K562 (cell line): ENCODE measurements at regions not wholly inside any gene's neighbourhood (a gene's known extent, or its start where the extent isn't known, plus 50 kb on each side); places are given as distances from the start of the nearest gene placed in this dataset.

ENCODE experiments used
- ATAC-seq: fragments of 200-7000 bp; cut with Tn5 transposase; 3 replicates; pipeline ENCODE4 v1.9.1; 2020; ENCODE audit warnings: moderate library complexity
- BruUV-seq: library from RNA; stranded (reverse); fragments of 400-500 nt; replicated peaks from 2 replicates; lab custom pipeline; 2021; lab: Mats Ljungman, UMichigan
- CTCF ChIA-PET: fragments of 300-600 bp; formaldehyde crosslinking; extraction: SDS; loops from one replicate; lab custom pipeline; 2021; ENCODE audit warnings: low intra/inter-chr PET ratio; lab: Yijun Ruan, JAX
- POLR2A ChIA-PET: fragments of 300-600, 350-650 bp; sonication (Branson Sonifier 250); formaldehyde crosslinking; extraction: SDS; loops from one replicate; lab custom pipeline; 2021; ENCODE audit warnings: antibody characterized with exemption, inconsistent platforms; lab: Yijun Ruan, JAX
- DNase-seq, 4 experiments: peaks; one replicate each; pipeline versions ENCODE4 v3.0.0 to v3.0.0-alpha.2; 2011 to 2018; ENCODE audit warnings: low spot score in 3 of 4, mixed read lengths in 3 of 4; ENCODE audit errors: extremely low read depth in 1 of 4
- FAIRE-seq: peaks from 2 replicates; lab custom pipeline; 2011; peaks lifted over from hg19 to GRCh38; lab: Jason Lieb, UNC
- H2AFZ ChIP-seq: 2 replicates; pipeline ENCODE4 v1.6.0; 2011; ENCODE audit warnings: low read depth, low read length, control low read depth, inconsistent platforms
- H3K27ac ChIP-seq: fragments of 200-600 bp; 3 replicates; pipeline ENCODE4 v1.8.0; 2011; ENCODE audit warnings: low read depth, mild to moderate bottlenecking, control low read depth, inconsistent platforms, low read length, moderate library complexity, mixed read lengths; ENCODE audit errors: extremely low read depth
- H3K27me3 ChIP-seq, 2 experiments: fragments of 300-600 bp in 1 of 2; 2 replicates in 1 of 2; 3 replicates in 1 of 2; pipeline versions ENCODE4 v1.6.0 to v1.8.0; 2011; ENCODE audit warnings: inconsistent platforms in 2 of 2, low read length in 2 of 2, mild to moderate bottlenecking in 1 of 2, mixed read lengths in 1 of 2, moderate library complexity in 1 of 2; ENCODE audit not compliant: control insufficient read depth in 2 of 2, insufficient read depth in 2 of 2
- H3K36me3 ChIP-seq: fragments of 300-600 bp; 3 replicates; pipeline ENCODE4 v1.8.0; 2011; ENCODE audit warnings: mild to moderate bottlenecking, low read length, inconsistent platforms; ENCODE audit not compliant: control insufficient read depth, insufficient read depth
- H3K4me1 ChIP-seq, 2 experiments: fragments of 200-600 bp in 1 of 2; replicated peaks in 1 of 2; 2 replicates in 1 of 2; 3 replicates in 1 of 2; pipeline versions ENCODE4 v1.5.1 to v1.8.0; 2011; ENCODE audit warnings: inconsistent platforms in 2 of 2, low read length in 2 of 2, mild to moderate bottlenecking in 1 of 2, mixed read lengths in 1 of 2, moderate library complexity in 1 of 2; ENCODE audit not compliant: control insufficient read depth in 2 of 2, insufficient read depth in 2 of 2
- H3K4me2 ChIP-seq: 2 replicates; pipeline ENCODE4 v1.6.1; 2011; ENCODE audit warnings: low read length, control low read depth, inconsistent platforms, mixed read lengths; ENCODE audit not compliant: insufficient read depth
- H3K4me3 ChIP-seq: fragments of 200-600 bp; sonication (generic), shearing (Covaris generic); 2 replicates; pipeline ENCODE4 v1.5.1; 2016; ENCODE audit warnings: control low read depth, inconsistent platforms
- H3K79me2 ChIP-seq: fragments of 200-600 bp; 3 replicates; pipeline ENCODE4 v1.8.0; 2011; ENCODE audit warnings: low read length, inconsistent platforms; ENCODE audit not compliant: control insufficient read depth, insufficient read depth
- H3K9ac ChIP-seq, 2 experiments: 2 replicates each; pipeline versions ENCODE4 v1.6.0 to v1.6.1; 2011; ENCODE audit warnings: low read depth in 2 of 2, low read length in 2 of 2, control low read depth in 1 of 2, inconsistent platforms in 1 of 2, mild to moderate bottlenecking in 1 of 2, mixed read lengths in 1 of 2; ENCODE audit not compliant: insufficient read depth in 1 of 2
- H3K9me1 ChIP-seq: one replicate; pipeline ENCODE4 v1.6.0; 2011; ENCODE audit warnings: inconsistent platforms, mild to moderate bottlenecking, low read length, moderate library complexity; ENCODE audit not compliant: control insufficient read depth, insufficient read depth
- H3K9me3 ChIP-seq: replicated peaks from 2 replicates; pipeline ENCODE4 v1.5.1; 2011; ENCODE audit warnings: low read depth, low read length, inconsistent platforms; ENCODE audit not compliant: control insufficient read depth, insufficient read depth
- H4K20me1 ChIP-seq: replicated peaks from 2 replicates; pipeline ENCODE4 v1.6.1; 2011; ENCODE audit warnings: low read length, inconsistent platforms, mixed read lengths; ENCODE audit not compliant: control insufficient read depth, insufficient read depth
- DLX4 ChIP-seq: fragments of 250-450 bp; sonication (Bioruptor Pico); IDR thresholded peaks from 2 replicates; pipeline ENCODE4 v1.6.1; 2021; ENCODE audit warnings: mild to moderate bottlenecking
- HDAC2 ChIP-seq: fragments of 450-650 bp; IDR thresholded peaks from 2 replicates; pipeline ENCODE4 v1.6.1; 2016; ENCODE audit warnings: mild to moderate bottlenecking
- NCOA1 ChIP-seq: fragments of 450-650 bp; IDR thresholded peaks from 2 replicates; pipeline ENCODE4 v1.6.1; 2016; ENCODE audit warnings: low read depth
- SFPQ ChIP-seq: fragments of 200-400 bp; formaldehyde crosslinking; IDR thresholded peaks from 2 replicates; pipeline ENCODE4 v1.6.1; 2017; ENCODE audit warnings: mild to moderate bottlenecking, low read depth, low read length, moderate library complexity
- ZNF23 ChIP-seq: fragments of 250-450 bp; sonication (Bioruptor Pico); IDR thresholded peaks from 2 replicates; pipeline ENCODE4 v1.4.0; 2020; ENCODE audit warnings: mild to moderate bottlenecking
- WGBS: fragments of 100-300 bp; shearing (Covaris generic); methylation state at CpG from one replicate; pipeline ENCODE4 v1.1.6; 2016; ENCODE audit warnings: low coverage, mixed read lengths; ENCODE audit not compliant: insufficient coverage; ENCODE audit errors: missing lambda C conversion rate; 5-methylcytosine and 5-hydroxymethylcytosine counted together
- in situ Hi-C: fragments of 300-500 bp; cut with MboI; formaldehyde crosslinking; loops from 4 replicates; pipeline ENCODE4 v1.15.0; 2018; ENCODE audit warnings: inconsistent platforms, mixed read lengths
- intact Hi-C: fragments of 100-400 bp; cut with micrococcal nuclease; formaldehyde crosslinking; loops from 2 replicates; pipeline ENCODE4 v1.14.2; 2022

GRCh38 chr19:42658076-42658475 is 63.4 kb upstream of the CEACAM8 start:
- POLR2A ChIA-PET = no interaction called here
- no peak for FAIRE-seq

More at GRCh38 chr19:42658076-42658475, 63.4 kb upstream of the CEACAM8 start:
- DNase-seq (no peak), ATAC-seq (no peak)
- no peaks in the 10 kb centered on the region for H3K4me1 ChIP-seq
- TF ChIP-seq HDAC2 (no peak), DLX4 (CRISPR knock-in tag) (no peak), NCOA1 (no peak), SFPQ (no peak), ZNF23 (CRISPR knock-in tag) (no peak)
- H4K20me1 ChIP-seq = no peaks in the 10 kb centered on the region
- H3K4me2 ChIP-seq = no peak overlapping the region
- H3K79me2 ChIP-seq = no peaks in the 10 kb centered on the region
- no peaks in the 10 kb centered on the region for H3K9me1 ChIP-seq
- H3K4me3 ChIP-seq = no peak overlapping the region
- H3K9ac ChIP-seq = no peak overlapping the region
- no peak overlapping the region for H3K27ac ChIP-seq
- CTCF ChIA-PET = no interaction called here
- intact Hi-C loops = no loop called here
- no peaks in the 10 kb centered on the region; the same call in 1 of the 2 replicates for H3K9me3 ChIP-seq
- WGBS = 0% methylated on average over 1 of the region's 1 CpG
- H3K36me3 ChIP-seq = no peaks in the 10 kb centered on the region
- in situ Hi-C loops = no loop called here
- BruUV-seq = no TSS peak
- H3K27me3 ChIP-seq = no peaks in the 10 kb centered on the region
- H2AFZ ChIP-seq = no peak overlapping the region
